Panc1 (cell line): ENCODE measurements at regions not wholly inside any gene's neighbourhood (a gene's known extent, or its start where the extent isn't known, plus 50 kb on each side); places are given as distances from the start of the nearest gene placed in this dataset.

ENCODE experiments used
- ATAC-seq: fragments of 200-7000 bp; cut with Tn5 transposase; 2 replicates; pipeline ENCODE4 v1.9.1; 2020; ENCODE audit warnings: mild to moderate bottlenecking, moderate library complexity
- BruUV-seq: library from RNA; stranded (reverse); fragments of 400-500 nt; replicated peaks from 2 replicates; lab custom pipeline; 2021; lab: Mats Ljungman, UMichigan
- CTCF ChIA-PET: fragments of 300-600 bp; sonication (Branson Sonifier 250); formaldehyde crosslinking; loops from one replicate; lab custom pipeline; 2022; ENCODE audit warnings: antibody characterized with exemption; lab: Charles Lee
- POLR2A ChIA-PET: fragments of 300-600 bp; sonication (Branson Sonifier 250); formaldehyde crosslinking; loops from one replicate; lab custom pipeline; 2022; ENCODE audit warnings: antibody characterized with exemption; lab: Charles Lee
- DNase-seq: peaks from one replicate; pipeline ENCODE4 v3.0.0-alpha.2; 2010; ENCODE audit warnings: low read depth, low spot score
- H3K27ac ChIP-seq: 2 replicates; pipeline ENCODE4 v1.5.1; 2011; ENCODE audit warnings: mild to moderate bottlenecking, low read length, inconsistent platforms
- H3K27me3 ChIP-seq: fragments of 200-500 bp; sonication (Bioruptor generic); 2 replicates; pipeline ENCODE4 v1.6.0; 2014; ENCODE audit warnings: low read length, inconsistent platforms; ENCODE audit not compliant: control insufficient read depth, insufficient read depth
- H3K36me3 ChIP-seq: fragments of 200-500 bp; sonication (Bioruptor generic); 2 replicates; pipeline ENCODE4 v1.5.1; 2014; ENCODE audit warnings: inconsistent platforms, mild to moderate bottlenecking, low read length, moderate library complexity; ENCODE audit not compliant: control insufficient read depth, insufficient read depth
- H3K4me1 ChIP-seq: 2 replicates; pipeline ENCODE4 v1.5.1; 2011; ENCODE audit warnings: inconsistent platforms, mild to moderate bottlenecking, low read length, moderate library complexity; ENCODE audit not compliant: control insufficient read depth, insufficient read depth
- H3K4me3 ChIP-seq, 2 experiments: 2 replicates each; pipeline ENCODE4 v1.5.1; 2011 to 2012; ENCODE audit warnings: low read depth in 2 of 2, low read length in 2 of 2, mild to moderate bottlenecking in 2 of 2, inconsistent platforms in 1 of 2, moderate library complexity in 1 of 2
- H3K9me3 ChIP-seq: fragments of 200-500 bp; sonication (Bioruptor generic); 2 replicates; pipeline ENCODE4 v1.5.1; 2014; ENCODE audit warnings: low read depth, mild to moderate bottlenecking, inconsistent platforms, low read length, moderate library complexity; ENCODE audit not compliant: control insufficient read depth, insufficient read depth
- CTCF ChIP-seq: fragments of 450-650 bp; IDR thresholded peaks from 2 replicates; pipeline ENCODE4 v1.5.1; 2017; ENCODE audit warnings: mild to moderate bottlenecking
- POLR2AphosphoS5 ChIP-seq: IDR thresholded peaks from 2 replicates; pipeline ENCODE4 v1.6.1; 2012; ENCODE audit warnings: mild to moderate bottlenecking, low read depth, low read length, moderate library complexity
- SIN3A ChIP-seq: IDR thresholded peaks from 2 replicates; pipeline ENCODE4 v1.6.1; 2012; ENCODE audit warnings: low read depth, mild to moderate bottlenecking, low read length, moderate library complexity, borderline replicate concordance; ENCODE audit not compliant: insufficient read depth
- TCF7L2 ChIP-seq: IDR thresholded peaks from 2 replicates; pipeline ENCODE4 v1.6.1; 2011; ENCODE audit warnings: mild to moderate bottlenecking, low read depth, low read length, inconsistent platforms
- in situ Hi-C: cut with HindIII; loops from 2 replicates; pipeline ENCODE4 v1.10.0; 2016; ENCODE audit warnings: low sequenced_read_pairs, low pct_unique_long_range_greater_than_20kb
- intact Hi-C: fragments of 100-400 bp; cut with micrococcal nuclease; formaldehyde crosslinking; loops from one replicate; pipeline ENCODE4 v1.10.0; 2022; ENCODE audit not compliant: unreplicated experiment
- TF ChIP-seq, protein P1 (sequence below), 2 experiments: IDR thresholded peaks; 2 replicates each; pipeline ENCODE4 v1.6.1; 2011 to 2012; ENCODE audit warnings: low read depth in 2 of 2, control low read depth in 1 of 2, low read length in 1 of 2, mild to moderate bottlenecking in 1 of 2, moderate library complexity in 1 of 2; ENCODE audit not compliant: insufficient read depth in 1 of 2

DNA sequence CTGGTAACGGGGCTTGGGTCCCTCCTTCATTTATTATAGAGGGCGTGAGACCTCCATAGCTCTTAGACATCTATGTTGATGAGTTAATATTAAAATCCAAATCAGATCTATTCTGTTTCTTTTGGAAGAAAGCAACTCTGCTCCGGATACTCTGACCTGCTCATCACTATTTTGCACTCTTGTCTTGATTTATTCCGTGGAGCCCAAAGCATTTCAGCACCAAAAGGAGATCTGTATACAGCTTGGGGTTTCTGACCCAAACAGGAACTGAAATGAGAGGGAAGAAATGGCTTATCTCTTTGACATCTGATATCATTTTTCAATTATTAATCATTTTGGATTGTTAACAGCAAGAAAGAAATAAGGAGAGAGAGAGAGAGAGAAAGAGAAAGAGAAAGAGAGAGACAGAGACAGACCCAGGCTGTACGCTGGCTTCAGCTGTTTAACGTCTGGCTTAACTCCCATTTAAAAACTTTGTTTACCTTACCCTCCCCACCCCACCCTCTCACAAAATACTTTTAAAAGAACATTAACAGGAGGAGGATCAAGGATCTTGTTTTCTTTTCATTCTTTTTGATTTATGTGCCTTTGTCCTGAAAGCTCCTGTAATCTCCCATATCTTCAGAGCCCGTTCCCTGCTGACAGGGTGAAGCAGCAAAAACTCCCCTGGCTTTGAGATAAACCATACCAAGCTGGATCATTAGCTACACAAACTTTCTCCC is 231.4 kb upstream of the TUT7 start:
- intact Hi-C loops, result no loop called here
- POLR2A ChIA-PET, result interaction anchor here (0.7 kb wide), 1 partner anchor 9 kb away, joined by 5 read pairs; no protein-coding TSS in a partner anchor
- no TSS peak for BruUV-seq
- no peaks in the 10 kb centered on the region for H3K27me3 ChIP-seq
- no peak for TF ChIP-seq SIN3A
- TF ChIP-seq TCF7L2, result no peak
- in situ Hi-C loops, result no loop called here
- H3K4me3 ChIP-seq, result peak overlapping the region in 1 of 2 experiments; percentile 23; a peak in 2 of 4 replicates
- CTCF ChIA-PET, result interaction anchor here (0.6 kb wide), 1 partner anchor 421 kb away, joined by 4 read pairs; no protein-coding TSS in a partner anchor
- H3K4me1 ChIP-seq, result no peaks in the 10 kb centered on the region
- DNase-seq (no peak), ATAC-seq (no peak)
- H3K27ac ChIP-seq, result no peak overlapping the region
- H3K36me3 ChIP-seq, result no peaks in the 10 kb centered on the region
- no peaks in the 10 kb centered on the region for H3K9me3 ChIP-seq

DNA sequence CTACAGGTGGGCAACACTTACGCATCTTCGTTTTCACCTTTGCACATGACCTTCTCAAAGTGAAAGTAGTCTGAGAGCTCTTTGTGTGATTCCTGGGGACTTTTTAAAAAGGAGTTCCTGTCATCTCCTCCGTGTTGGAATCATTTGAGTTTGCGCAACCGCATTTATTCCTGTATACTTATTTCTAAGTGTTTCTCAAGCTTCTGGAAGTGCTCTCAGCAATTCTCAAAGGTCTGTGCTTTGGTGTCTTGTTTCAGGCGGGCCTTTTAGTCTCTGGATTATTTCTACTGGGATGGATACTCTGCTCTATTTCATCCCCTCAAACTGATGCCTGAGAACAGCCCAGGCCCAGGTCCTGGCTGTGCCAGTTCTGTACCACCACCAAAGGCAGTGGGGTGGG is 226.5 kb upstream of the TUT7 start:
- Histone ChIP-seq H3K27ac (no peak overlapping the region), H3K4me1 (no peaks in the 10 kb centered on the region), H3K4me3 (no peak overlapping the region), H3K27me3 (no peaks in the 10 kb centered on the region), H3K9me3 (no peaks in the 10 kb centered on the region), H3K36me3 (no peaks in the 10 kb centered on the region)
- DNase-seq (no peak), ATAC-seq (no peak)
- in situ Hi-C loops (no loop called here), intact Hi-C loops (no loop called here)
- ChIA-PET POLR2A (no interaction called here), CTCF (no interaction called here)
- BruUV-seq, result no TSS peak
- TF ChIP-seq, protein P1, sequence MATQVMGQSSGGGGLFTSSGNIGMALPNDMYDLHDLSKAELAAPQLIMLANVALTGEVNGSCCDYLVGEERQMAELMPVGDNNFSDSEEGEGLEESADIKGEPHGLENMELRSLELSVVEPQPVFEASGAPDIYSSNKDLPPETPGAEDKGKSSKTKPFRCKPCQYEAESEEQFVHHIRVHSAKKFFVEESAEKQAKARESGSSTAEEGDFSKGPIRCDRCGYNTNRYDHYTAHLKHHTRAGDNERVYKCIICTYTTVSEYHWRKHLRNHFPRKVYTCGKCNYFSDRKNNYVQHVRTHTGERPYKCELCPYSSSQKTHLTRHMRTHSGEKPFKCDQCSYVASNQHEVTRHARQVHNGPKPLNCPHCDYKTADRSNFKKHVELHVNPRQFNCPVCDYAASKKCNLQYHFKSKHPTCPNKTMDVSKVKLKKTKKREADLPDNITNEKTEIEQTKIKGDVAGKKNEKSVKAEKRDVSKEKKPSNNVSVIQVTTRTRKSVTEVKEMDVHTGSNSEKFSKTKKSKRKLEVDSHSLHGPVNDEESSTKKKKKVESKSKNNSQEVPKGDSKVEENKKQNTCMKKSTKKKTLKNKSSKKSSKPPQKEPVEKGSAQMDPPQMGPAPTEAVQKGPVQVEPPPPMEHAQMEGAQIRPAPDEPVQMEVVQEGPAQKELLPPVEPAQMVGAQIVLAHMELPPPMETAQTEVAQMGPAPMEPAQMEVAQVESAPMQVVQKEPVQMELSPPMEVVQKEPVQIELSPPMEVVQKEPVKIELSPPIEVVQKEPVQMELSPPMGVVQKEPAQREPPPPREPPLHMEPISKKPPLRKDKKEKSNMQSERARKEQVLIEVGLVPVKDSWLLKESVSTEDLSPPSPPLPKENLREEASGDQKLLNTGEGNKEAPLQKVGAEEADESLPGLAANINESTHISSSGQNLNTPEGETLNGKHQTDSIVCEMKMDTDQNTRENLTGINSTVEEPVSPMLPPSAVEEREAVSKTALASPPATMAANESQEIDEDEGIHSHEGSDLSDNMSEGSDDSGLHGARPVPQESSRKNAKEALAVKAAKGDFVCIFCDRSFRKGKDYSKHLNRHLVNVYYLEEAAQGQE (IDR thresholded peaks at IDR 0.05; ENCODE audit: insufficient read depth in 1 of 2, low read depth in 2 of 2, low read length in 1 of 2), result no peak
- TF ChIP-seq CTCF (no peak), SIN3A (no peak), POLR2AphosphoS5 (no peak), TCF7L2 (no peak)

DNA sequence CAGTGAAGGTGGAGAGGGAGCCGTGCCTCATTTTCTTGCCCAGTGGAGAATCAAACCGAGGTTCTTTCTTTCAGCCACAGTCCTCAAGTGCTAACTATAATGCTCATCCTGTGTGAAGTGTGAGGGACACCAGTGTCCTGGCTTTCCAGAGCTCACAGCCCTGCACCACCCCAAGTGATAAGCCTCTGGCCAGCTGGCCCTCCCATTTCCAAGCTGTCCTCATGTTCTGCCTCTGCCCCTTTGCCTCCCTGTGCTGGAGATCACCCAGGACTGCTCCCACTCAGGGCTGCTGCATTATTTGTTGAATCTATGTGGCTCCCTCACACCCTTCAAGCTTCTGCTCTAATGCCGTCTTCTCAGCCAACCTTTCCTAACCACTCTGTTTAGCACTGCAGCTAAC is 224.5 kb upstream of the TUT7 start:
- Histone ChIP-seq H3K9me3 (no peaks in the 10 kb centered on the region), H3K4me3 (no peak overlapping the region), H3K27me3 (no peaks in the 10 kb centered on the region), H3K4me1 (no peaks in the 10 kb centered on the region), H3K36me3 (no peaks in the 10 kb centered on the region), H3K27ac (no peak overlapping the region)
- CTCF ChIA-PET, result no interaction called here
- POLR2A ChIA-PET, result no interaction called here
- DNase-seq (no peak), ATAC-seq (no peak)
- intact Hi-C loops, result no loop called here
- in situ Hi-C loops, result no loop called here
- no TSS peak for BruUV-seq
- TF ChIP-seq, protein P1 (IDR thresholded peaks at IDR 0.05; ENCODE audit: insufficient read depth in 1 of 2, low read depth in 2 of 2, low read length in 1 of 2), result no peak
- TF ChIP-seq SIN3A (no peak), TCF7L2 (no peak), CTCF (no peak), POLR2AphosphoS5 (no peak)
